ENCODE measurements at regions not wholly inside any gene's neighbourhood (a gene's known extent, or its start where the extent isn't known, plus 50 kb on each side); places are given as distances from the start of the nearest gene placed in this dataset.
"Not testable (repeated sequence)": the region's sequence is repeated elsewhere in the genome, so short reads cannot be mapped to it uniquely, and the experiment has no call there.

- ATAC-seq: no peak
- H3K27ac Mint-ChIP-seq: no peak overlapping the region
- H3K27me3 ChIP-seq (ENCODE audit: control insufficient read depth, insufficient read depth, low read length): no peaks in the 10 kb centered on the region
- DNase-seq: no peak
- H3K4me1 Mint-ChIP-seq: no peaks in the 10 kb centered on the region
- H3K9me3 ChIP-seq (ENCODE audit: control insufficient read depth, insufficient read depth, low read length): no peaks in the 10 kb centered on the region
- intact Hi-C loops (cut with micrococcal nuclease): no loop called here
- H3K4me3 Mint-ChIP-seq: no peak overlapping the region
- no peaks in the 10 kb centered on the region for H3K36me3 ChIP-seq (ENCODE audit: control insufficient read depth, insufficient read depth, low read length)
- H3K27me3 Mint-ChIP-seq (ENCODE audit: low read depth in 2 of 2): peaks cover 0 to 5% of the 10 kb centered on the region in 2 donors
- no peak overlapping the region for H3K27ac ChIP-seq (ENCODE audit: low read length)
- H3K4me3 ChIP-seq (ENCODE audit: low read length): no peak overlapping the region
- H3K36me3 Mint-ChIP-seq: no peaks in the 10 kb centered on the region
- no peaks in the 10 kb centered on the region for H3K4me1 ChIP-seq (ENCODE audit: control insufficient read depth, insufficient read depth, low read length)
- TF ChIP-seq, protein P1, sequence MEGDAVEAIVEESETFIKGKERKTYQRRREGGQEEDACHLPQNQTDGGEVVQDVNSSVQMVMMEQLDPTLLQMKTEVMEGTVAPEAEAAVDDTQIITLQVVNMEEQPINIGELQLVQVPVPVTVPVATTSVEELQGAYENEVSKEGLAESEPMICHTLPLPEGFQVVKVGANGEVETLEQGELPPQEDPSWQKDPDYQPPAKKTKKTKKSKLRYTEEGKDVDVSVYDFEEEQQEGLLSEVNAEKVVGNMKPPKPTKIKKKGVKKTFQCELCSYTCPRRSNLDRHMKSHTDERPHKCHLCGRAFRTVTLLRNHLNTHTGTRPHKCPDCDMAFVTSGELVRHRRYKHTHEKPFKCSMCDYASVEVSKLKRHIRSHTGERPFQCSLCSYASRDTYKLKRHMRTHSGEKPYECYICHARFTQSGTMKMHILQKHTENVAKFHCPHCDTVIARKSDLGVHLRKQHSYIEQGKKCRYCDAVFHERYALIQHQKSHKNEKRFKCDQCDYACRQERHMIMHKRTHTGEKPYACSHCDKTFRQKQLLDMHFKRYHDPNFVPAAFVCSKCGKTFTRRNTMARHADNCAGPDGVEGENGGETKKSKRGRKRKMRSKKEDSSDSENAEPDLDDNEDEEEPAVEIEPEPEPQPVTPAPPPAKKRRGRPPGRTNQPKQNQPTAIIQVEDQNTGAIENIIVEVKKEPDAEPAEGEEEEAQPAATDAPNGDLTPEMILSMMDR (IDR thresholded peaks at IDR 0.05): no peak
- 92% methylated on average over 2 of the region's 2 CpGs for WGBS (ENCODE audit: insufficient coverage)
- no peaks in the 10 kb centered on the region for H3K9me3 Mint-ChIP-seq
These were observed 147.3 kb downstream of the DUSP10 start for GRCh38 chr1:221594576-221594975.

GRCh38 chr1:221598122-221598521 lies 143.8 kb downstream of the DUSP10 start:
- H3K27ac Mint-ChIP-seq: no peak overlapping the region
- Histone ChIP-seq H3K4me1 (ENCODE audit: control insufficient read depth, insufficient read depth, low read length) (no peaks in the 10 kb centered on the region), H3K9me3 (ENCODE audit: control insufficient read depth, insufficient read depth, low read length) (no peaks in the 10 kb centered on the region), H3K27ac (ENCODE audit: low read length) (no peak overlapping the region), H3K4me3 (ENCODE audit: low read length) (no peak overlapping the region), H3K27me3 (ENCODE audit: control insufficient read depth, insufficient read depth, low read length) (no peaks in the 10 kb centered on the region), H3K36me3 (ENCODE audit: control insufficient read depth, insufficient read depth, low read length) (no peaks in the 10 kb centered on the region)
- H3K4me3 Mint-ChIP-seq: no peak overlapping the region
- H3K27me3 Mint-ChIP-seq (ENCODE audit: low read depth in 2 of 2): peaks cover 0 to 5% of the 10 kb centered on the region in 2 donors
- intact Hi-C loops (cut with micrococcal nuclease): no loop called here
- TF ChIP-seq, protein P1 (IDR thresholded peaks at IDR 0.05): no peak
- ATAC-seq (no peak), DNase-seq (no peak)
- H3K4me1 Mint-ChIP-seq: no peaks in the 10 kb centered on the region
- no peaks in the 10 kb centered on the region for H3K36me3 Mint-ChIP-seq
- H3K9me3 Mint-ChIP-seq: no peaks in the 10 kb centered on the region
- WGBS (ENCODE audit: insufficient coverage): 84% methylated on average over 6 of the region's 6 CpGs

DNA sequence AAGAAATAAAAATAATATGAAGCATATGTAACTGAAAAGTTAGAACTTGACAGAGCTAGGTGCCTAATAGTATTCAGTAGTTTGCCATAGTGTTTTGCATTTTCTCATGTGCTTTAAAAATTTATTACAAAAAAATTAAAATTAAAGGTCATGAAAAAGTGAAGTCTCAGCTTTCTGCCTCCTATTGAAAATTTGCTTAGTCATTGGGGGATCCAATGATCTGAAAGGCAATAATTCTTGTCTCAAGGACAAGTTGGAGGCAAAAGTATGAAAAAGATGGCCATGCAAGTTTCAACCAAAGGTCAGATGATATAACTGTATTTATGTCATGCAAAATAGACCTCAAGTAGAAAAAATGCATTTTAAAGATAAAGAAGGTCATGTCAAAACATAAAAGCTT lies 140.7 kb downstream of the DUSP10 start:
- DNase-seq (no peak), ATAC-seq (no peak)
- no peaks in the 10 kb centered on the region for H3K36me3 ChIP-seq (ENCODE audit: control insufficient read depth, insufficient read depth, low read length)
- TF ChIP-seq, protein P1 (IDR thresholded peaks at IDR 0.05): no peak
- Mint-ChIP-seq H3K4me1 (no peaks in the 10 kb centered on the region), H3K4me3 (no peak overlapping the region), H3K36me3 (no peaks in the 10 kb centered on the region), H3K27ac (no peak overlapping the region), H3K9me3 (no peaks in the 10 kb centered on the region), H3K27me3 (ENCODE audit: low read depth in 2 of 2) (peaks cover 0 to 5% of the 10 kb centered on the region in 2 donors)
- no peaks in the 10 kb centered on the region for H3K27me3 ChIP-seq (ENCODE audit: control insufficient read depth, insufficient read depth, low read length)
- H3K27ac ChIP-seq (ENCODE audit: low read length): no peak overlapping the region
- intact Hi-C loops (cut with micrococcal nuclease): no loop called here
- no peaks in the 10 kb centered on the region for H3K4me1 ChIP-seq (ENCODE audit: control insufficient read depth, insufficient read depth, low read length)
- no peaks in the 10 kb centered on the region for H3K9me3 ChIP-seq (ENCODE audit: control insufficient read depth, insufficient read depth, low read length)
- no peak overlapping the region for H3K4me3 ChIP-seq (ENCODE audit: low read length)

GRCh38 chr1:221602830-221603229 lies 139.1 kb downstream of the DUSP10 start:
- Mint-ChIP-seq H3K36me3 (no peaks in the 10 kb centered on the region), H3K4me1 (no peaks in the 10 kb centered on the region), H3K27ac (no peak overlapping the region), H3K4me3 (no peak overlapping the region), H3K27me3 (ENCODE audit: low read depth in 2 of 2) (peaks cover 3 to 5% of the 10 kb centered on the region in 2 donors), H3K9me3 (no peaks in the 10 kb centered on the region)
- TF ChIP-seq, protein P1 (IDR thresholded peaks at IDR 0.05): no peak
- H3K9me3 ChIP-seq (ENCODE audit: control insufficient read depth, insufficient read depth, low read length): no peaks in the 10 kb centered on the region
- DNase-seq (no peak), ATAC-seq (no peak)
- H3K27me3 ChIP-seq (ENCODE audit: control insufficient read depth, insufficient read depth, low read length): no peaks in the 10 kb centered on the region
- intact Hi-C loops (cut with micrococcal nuclease): no loop called here
- no peaks in the 10 kb centered on the region for H3K36me3 ChIP-seq (ENCODE audit: control insufficient read depth, insufficient read depth, low read length)
- H3K27ac ChIP-seq (ENCODE audit: low read length): no peak overlapping the region
- no peak overlapping the region for H3K4me3 ChIP-seq (ENCODE audit: low read length)
- H3K4me1 ChIP-seq (ENCODE audit: control insufficient read depth, insufficient read depth, low read length): no peaks in the 10 kb centered on the region
- WGBS (ENCODE audit: insufficient coverage): 79% methylated on average over 2 of the region's 2 CpGs

GRCh38 chr1:221604390-221604789 lies 137.5 kb downstream of the DUSP10 start:
- H3K9me3 Mint-ChIP-seq; H3K4me1 Mint-ChIP-seq; H3K27me3 ChIP-seq (ENCODE audit: control insufficient read depth, insufficient read depth, low read length); H3K9me3 ChIP-seq (ENCODE audit: control insufficient read depth, insufficient read depth, low read length); H3K27ac ChIP-seq (ENCODE audit: low read length); H3K36me3 Mint-ChIP-seq; H3K36me3 ChIP-seq (ENCODE audit: control insufficient read depth, insufficient read depth, low read length); ATAC-seq; intact Hi-C loops (cut with micrococcal nuclease); H3K4me3 Mint-ChIP-seq; H3K4me3 ChIP-seq (ENCODE audit: low read length); H3K27ac Mint-ChIP-seq; H3K4me1 ChIP-seq (ENCODE audit: control insufficient read depth, insufficient read depth, low read length); DNase-seq; H3K27me3 Mint-ChIP-seq (ENCODE audit: low read depth in 2 of 2): not testable (repeated sequence)

All from natural killer cell (primary cell).